NCI-H82 treated with DMSO at 0.1 percent for 48 hours (cell line): ENCODE measurements at regions not wholly inside any gene's neighbourhood (a gene's known extent, or its start where the extent isn't known, plus 50 kb on each side); places are given as distances from the start of the nearest gene placed in this dataset.

Source experiments
- DNase-seq: peaks from one replicate; lab custom pipeline; 2025; ENCODE audit not compliant: unreplicated experiment; lab: John Stamatoyannopoulos, UW

DNA sequence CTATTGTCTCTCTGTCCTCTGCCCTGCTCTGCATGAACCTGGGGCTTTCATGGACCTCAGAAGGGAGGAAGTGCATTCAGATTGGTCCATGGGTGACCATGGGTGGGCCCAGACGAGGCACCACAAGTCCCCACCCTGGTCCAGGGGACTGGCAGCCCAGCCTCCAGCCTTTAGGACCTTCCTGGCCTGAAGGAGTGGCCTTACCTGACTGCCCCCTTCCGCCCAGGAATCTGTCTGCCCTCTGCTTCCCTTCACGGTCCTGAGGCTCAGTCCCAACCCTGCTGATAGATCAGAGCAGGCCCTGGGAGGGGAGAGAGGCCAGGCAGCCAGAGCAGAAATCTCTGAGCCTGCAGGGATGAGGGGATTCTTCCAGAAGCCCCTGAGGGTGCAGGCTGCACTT lies 455.4 kb downstream of the PCDH18 start:
- no peak for DNase-seq

DNA sequence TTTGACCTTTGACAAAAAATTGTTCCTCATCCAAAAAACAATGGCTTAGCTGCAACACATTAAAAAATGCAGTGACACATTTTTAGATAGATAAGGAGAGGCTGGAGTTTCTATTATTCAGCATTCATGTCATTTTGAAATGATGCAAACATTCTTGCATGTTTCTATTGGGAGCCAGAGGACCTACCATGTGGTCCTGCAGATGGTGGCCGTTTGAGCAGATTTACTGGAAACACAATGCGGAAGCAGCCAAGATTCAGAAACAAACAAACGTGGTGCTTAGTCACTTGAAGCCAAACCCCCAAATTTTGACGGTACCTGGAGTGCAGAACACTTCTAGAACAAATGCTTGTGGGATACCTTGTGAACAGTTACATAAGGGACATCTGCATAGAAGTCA lies 456.7 kb downstream of the PCDH18 start:
- DNase-seq, result no peak

- no peak for DNase-seq
Observed at GRCh38 chr4:137070614-137071013, 461.7 kb downstream of the PCDH18 start.

DNA sequence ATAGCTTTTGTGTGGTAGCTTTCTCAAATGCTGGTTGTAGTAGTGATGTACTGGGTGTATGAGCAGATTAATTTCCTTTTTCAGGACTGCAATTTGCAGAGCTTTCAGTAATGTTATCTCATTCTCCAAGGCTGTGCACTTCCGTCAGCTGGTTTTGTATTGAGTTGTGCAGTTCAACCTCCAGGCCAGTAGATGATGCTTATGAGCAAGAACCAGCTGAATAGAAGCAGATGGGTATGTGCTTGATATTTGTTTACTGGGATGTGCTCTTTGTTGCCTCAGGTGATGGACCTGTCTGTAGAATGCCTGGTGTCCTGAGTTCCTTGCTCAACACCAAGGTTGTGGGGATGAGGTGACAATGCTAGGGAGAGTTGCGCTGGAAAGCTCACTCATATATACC lies 462.8 kb downstream of the PCDH18 start:
- DNase-seq, result no peak

DNA sequence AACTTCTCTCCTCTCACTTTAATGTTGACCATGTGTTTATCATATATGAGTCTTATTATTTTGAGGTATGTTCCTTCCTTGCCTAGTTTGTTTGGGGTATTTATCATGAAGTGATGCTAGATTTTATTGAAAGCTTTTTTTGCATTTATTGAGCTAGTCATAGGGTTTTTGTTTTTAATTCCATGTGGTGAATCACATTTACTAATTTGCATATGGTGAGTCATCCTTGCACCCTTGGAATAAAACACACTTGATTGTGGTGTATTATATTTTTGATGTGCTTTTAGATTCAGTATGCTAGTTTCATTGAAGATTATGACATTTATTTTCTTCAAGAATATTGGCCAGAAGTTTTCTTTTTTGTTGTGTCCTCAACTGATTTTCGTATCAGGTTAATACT lies 464.6 kb downstream of the PCDH18 start:
- DNase-seq, result no peak

GRCh38 chr4:137065311-137065710 lies 467.0 kb downstream of the PCDH18 start:
- DNase-seq, result no peak

DNA sequence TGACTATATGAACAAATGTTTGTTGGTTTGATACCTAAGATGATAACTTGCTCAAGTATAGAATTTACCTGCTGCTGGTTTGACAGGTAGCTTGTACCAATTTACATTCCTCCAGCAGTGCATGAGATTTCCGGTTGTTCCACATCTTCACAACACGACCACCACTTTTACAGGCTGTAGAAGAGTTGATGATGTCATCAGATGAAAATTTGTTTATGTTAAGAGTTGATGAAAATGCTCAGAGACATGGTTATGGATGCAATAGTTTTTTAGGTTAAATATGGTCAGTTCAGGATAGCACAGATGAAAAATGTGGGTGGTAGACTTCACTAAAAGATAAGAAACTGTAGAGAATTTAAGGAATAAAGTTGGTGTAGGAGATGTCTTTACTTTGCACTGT lies 468.3 kb downstream of the PCDH18 start:
- no peak for DNase-seq

- DNase-seq, result no peak
Observed at GRCh38 chr4:137043184-137043583, 489.1 kb downstream of the PCDH18 start.

DNA sequence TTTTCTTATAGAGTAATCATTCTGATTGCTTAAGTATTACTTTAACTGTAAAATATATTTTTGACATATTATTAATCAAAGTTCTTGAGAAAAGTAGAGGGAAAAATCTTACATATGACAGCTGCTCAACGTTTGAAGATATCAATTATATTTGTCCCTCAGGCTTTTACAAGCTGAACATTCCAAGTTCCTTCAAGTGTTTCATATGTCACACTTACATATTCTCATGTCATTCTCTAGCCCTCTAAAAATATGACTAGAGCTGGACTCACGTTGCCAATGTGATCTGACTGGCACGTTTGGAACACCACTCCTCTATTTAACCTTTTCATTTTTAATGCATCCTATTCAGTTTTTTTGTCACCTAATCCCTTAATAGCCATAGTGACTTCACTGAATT lies 492.9 kb downstream of the PCDH18 start:
- no peak for DNase-seq

- DNase-seq, result no peak
Observed at GRCh38 chr4:137032222-137032621, 500.1 kb downstream of the PCDH18 start.

DNA sequence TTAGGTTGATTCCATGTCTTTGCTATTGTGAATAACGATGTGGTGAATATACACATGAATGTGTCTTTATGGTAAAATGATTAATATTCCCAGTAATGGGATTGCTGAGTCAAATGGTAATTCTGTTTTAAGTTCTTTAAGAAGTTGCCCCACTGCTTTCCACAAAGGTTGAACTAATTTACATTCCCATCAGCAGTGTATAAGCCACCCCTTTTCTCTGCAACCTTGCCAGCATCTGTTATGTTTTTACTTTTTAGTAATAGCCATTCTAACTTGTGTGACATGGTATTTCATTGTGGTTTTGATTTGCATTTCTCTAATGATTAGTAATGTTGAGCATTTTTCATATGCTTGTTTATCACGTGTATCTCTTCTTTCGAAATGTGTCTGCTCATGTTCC lies 503.3 kb downstream of the PCDH18 start:
- DNase-seq, result no peak

DNA sequence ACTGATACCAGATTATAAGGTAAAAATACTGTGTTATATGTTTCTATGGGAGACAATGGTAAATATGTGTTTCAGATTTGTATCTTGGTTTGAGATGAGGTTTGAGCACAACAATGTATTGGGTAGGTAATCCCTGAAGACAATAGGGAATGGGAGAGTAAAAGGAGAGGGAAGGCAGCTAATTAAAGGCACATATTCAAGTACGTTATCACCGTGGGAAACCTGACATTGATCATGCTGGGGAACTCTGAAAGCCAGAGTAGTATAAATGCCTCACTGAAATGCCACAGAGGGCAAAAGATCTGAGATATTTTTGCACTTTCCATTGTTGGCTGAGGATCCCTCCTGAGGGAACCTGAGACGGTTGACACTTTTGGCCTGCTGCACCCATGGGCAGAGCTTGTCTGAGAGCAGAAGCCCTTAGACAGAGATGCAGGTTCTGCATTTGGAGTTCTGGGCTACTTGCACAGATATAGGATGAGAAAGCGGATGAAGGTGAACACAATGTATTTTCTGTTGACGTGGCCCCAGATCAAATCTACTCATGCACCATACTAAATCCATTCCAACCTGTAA lies 506.7 kb downstream of the PCDH18 start:
- DNase-seq, result no peak

- no peak for DNase-seq
Observed at GRCh38 chr4:137015426-137016409, 516.6 kb downstream of the PCDH18 start.

- no peak for DNase-seq
Observed at GRCh38 chr4:137000432-137000831, 531.9 kb downstream of the PCDH18 start.

DNA sequence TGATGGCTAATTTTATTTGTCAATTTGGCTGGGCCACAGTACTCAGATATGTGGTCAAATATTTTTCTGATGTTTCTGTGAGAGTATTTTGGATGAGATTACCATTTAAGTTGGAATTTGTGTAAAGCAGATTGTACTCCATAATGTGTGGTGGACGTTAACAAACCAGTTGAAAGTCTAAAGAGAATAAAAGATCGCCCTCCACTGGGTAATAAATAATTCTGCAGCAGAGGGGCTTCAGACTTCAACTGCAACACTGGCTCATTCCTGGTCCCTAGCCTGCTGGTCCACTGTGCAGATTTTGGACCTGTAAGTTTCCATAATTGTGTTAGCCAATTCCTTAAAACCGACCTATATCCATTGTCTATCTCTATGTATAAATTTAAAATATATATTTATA lies 540.3 kb downstream of the PCDH18 start:
- DNase-seq, result no peak

DNA sequence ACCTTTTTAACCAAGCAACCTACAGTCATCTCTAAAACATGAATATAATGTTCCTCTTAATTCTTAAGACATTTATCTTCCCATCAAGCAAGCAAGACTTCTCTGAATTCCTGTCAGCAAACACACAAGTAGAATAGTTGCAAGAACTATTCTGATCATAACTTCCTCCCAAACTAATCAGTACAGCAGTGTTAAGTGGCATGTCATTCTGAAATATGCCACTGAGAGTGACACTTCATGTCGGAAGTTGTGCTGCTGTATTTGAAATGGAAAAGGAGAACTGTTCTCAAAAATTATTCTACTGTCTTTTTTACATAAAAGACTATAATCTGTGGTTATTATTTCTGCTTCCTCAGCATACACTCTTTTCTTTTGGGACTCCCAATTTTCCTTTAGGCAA lies 546.6 kb downstream of the PCDH18 start:
- DNase-seq, result no peak

- DNase-seq, result no peak
Observed at GRCh38 chr4:136967069-136967468, 565.2 kb downstream of the PCDH18 start.

GRCh38 chr4:136965478-136965877 lies 566.8 kb downstream of the PCDH18 start:
- no peak for DNase-seq

DNA sequence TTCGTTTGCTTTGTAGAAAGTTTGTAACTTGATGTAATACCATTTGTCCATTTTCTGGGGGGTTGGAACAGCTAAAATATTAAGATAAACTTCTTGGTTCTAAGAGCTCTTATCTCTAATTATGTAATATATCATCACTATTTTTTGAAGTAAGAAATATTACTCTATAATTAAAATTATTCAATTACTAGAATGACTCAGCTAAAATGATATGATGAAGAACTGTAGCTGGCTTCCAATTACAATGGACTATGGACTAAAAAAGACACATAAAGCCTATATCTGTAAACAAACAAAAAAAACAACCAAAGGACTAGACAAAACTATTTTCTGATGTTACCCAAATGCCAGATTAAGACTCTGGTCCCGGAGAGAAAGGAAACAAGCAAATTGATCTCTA lies 569.4 kb downstream of the PCDH18 start:
- no peak for DNase-seq

DNA sequence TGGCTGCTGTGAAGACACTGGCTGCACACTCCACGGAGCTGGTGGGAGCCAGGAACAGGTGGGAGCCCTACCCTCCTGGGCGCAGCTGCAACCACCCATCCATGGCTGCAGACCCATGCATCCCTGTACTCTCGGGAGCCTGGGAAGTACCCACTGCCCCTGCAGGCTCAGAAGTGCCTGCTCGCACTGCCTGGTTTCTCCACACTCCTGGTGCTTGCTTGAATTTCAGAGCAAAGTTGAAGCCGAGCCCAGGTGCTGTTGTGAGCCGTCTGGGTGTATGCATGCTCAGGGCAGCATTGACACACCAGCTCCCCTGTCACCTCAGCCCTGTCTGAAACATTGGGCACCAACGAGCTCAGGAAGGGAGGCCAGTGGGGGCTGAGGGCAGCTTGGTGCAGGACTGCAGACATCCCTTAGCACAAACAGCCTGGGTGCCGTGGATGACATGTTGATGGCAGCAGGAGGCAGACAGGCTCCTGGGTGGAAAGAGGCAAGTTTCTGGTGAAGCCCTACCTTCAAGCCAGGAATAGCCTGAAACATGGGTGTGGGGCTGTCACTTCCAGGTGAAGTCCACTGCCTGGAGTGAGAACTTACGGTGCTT lies 585.9 kb downstream of the PCDH18 start:
- no peak for DNase-seq

GRCh38 chr4:136939781-136940180 lies 592.5 kb downstream of the PCDH18 start:
- DNase-seq, result no peak

- no peak for DNase-seq
Observed at GRCh38 chr4:136935871-136936270, 596.4 kb downstream of the PCDH18 start.
